ENCODE measurements at regions not wholly inside any gene's neighbourhood (a gene's known extent, or its start where the extent isn't known, plus 50 kb on each side); places are given as distances from the start of the nearest gene placed in this dataset.

DNA sequence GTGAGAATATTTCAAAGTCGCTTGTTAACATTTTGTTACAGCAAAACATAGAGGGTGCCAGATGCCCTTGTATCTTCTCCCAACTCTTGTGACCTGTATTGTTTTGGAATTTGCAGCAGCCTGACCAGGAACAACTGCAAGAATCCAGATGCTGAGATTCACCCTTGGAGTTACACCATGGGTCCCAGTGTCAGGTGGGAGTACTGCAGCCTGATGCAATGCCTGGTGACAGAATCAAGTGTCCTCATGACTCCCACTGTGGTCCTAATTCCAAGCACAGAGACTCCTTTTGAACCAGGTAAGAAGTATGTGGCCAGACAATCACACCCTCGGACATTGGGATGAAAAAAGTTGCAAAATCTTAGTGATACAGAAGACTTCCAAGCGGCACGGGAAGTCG lies 79.6 kb upstream of the MAP3K4 start:
- DNase-seq: no peak

DNA sequence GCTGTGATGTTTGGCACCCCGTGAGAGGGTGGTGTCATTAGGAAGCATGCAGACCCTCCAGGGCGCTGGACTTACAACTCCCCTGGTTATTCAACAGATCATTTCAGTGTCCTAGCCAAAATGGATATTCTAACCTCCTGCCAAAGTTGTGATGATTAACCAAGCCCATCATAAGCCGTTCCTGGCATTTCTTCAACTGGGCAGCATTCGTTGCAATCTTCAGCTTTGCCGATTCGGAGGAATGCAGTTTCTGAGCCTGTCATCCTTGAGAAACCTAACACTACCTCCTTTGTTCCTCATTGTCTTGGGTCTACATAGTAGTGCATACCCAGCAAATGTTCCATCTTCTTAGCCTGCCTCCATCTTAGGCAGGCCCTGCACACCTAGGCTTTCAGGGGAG lies 79.2 kb upstream of the MAP3K4 start:
- no peak for DNase-seq

DNA sequence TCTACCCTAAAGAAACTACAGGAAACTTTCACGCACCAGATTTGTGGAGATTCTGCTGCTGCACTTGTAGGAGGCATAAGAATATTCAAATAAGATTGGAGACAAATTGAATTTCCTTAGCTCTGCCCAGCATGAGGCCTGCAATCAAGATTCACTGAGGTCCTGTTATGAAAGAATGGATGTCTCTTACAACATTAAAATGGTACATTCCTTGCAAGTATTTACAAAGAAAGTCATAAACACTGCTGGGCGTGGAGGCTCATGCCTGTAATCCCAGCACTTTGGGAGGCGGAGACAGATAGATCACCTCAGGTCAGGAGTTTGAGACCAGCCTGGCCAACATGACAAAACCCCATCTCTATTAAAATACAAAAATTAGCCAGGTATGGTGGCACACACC lies 74.0 kb upstream of the MAP3K4 start:
- no peak for DNase-seq

DNA sequence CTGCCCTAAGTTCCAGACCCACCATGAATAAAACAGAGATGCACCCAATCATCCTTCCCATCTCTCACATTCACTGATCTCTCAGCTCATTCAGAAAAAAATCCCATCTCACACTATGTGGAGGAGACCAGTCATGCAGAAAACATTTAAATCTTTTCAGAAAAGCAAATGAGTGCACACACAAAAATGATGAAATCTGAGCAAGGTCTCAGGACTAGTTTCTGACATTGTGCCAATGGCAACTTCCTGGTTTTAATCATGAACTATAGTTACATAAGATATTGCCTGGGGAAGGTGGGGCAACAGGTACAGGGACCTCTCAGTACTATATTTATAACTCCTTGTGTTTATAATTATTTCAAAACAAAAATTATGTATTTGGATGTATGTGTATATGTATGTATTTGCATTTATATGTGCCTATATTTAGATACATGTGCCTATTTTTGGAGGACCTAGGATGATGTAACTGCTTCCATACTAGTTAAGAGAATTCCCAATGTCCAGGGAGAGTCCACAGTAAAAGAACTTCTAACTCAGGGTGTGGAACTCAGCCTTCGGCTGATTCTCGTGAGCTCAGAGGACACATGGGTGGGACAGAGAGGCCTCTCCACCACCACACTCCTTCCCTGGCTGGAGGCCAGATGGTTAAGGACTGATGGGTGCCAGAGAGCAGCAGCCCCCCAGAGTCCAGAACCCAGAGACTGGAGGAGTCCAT lies 71.7 kb upstream of the MAP3K4 start:
- DNase-seq: no peak

DNA sequence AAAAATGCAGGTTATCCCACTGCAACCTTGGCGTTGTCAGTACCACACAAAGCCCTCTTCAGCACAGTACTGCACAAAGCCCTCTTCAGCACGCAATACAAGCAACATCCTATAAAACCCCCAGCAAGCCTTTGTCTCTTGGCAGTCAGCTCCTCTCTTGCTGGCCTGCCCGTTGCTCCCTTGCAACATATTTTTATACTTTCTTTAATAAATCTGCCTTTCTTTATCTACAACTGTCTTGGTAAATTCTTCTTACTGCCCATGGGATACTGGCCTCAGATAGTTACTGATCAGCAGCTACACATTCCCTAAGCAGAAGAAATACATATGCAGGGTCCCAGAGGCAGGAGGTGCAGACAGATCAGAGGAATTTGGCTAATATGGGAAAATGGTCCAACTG lies 70.5 kb upstream of the MAP3K4 start:
- no peak for DNase-seq

DNA sequence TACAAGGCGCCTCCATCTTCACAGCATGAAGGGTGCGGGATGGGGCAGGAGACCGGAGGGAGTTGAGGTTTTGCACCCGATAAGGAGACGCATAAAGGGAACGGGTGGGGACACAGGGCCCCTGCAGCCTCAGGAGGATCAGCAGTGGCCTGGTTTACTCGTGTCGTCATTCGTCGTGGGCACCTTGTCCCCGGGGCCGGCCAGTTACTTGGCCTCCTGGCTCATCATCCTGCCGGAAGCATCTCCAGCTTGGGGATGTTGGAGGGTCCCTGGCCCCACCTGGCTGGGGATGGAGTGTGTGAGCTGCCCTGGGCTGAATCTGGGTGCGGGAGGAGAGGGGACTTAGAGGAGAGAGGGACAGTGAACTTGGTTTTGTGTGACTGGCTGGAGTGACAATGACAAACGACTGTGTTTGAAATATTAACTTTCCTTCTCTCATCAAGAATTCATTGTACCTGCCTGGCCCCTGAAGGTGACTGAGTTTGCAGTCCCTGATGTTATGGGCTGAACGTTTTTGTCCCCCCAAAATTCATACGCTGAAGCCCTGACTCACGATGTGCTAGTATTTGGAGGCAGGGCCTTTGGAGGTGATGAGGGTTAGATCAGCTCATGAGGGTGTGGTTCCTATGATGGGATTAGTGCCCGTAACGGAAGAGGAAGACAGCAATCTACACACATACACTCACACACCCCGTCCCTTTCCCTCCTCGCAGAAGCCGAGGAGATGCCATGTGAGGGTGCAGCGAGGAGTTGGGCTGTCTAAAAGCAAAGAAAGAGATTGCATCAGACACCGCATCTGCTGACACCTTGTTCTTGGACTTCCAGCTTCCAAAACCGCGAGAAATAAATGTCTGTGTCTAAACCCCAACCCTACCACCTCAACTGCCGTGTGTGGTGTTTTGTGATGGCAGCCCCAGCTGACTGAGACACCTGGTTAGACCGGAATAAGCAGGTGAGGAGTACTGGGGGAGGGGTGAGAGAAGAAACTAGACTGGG lies 65.0 kb upstream of the MAP3K4 start:
- DNase-seq: no peak

DNA sequence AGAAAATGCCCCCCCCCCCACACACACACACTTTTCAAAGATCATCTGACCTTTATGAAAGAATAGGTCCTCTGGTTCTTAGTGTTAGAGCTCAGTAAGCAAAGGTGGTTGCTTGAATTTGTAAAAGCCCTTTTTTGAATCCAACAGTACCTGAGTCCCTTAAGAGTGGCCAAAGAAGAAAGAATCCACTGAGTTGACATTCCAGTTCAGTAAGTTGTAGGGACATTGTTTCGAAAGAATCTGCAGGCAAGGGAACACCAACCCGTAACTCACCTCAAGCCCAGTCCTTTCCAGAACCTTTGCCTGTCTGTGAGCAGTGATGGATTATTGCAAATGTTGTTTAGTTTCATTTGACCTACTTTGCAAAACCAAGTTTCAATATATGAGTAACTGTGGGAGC lies 64.2 kb upstream of the MAP3K4 start:
- DNase-seq: no peak

DNA sequence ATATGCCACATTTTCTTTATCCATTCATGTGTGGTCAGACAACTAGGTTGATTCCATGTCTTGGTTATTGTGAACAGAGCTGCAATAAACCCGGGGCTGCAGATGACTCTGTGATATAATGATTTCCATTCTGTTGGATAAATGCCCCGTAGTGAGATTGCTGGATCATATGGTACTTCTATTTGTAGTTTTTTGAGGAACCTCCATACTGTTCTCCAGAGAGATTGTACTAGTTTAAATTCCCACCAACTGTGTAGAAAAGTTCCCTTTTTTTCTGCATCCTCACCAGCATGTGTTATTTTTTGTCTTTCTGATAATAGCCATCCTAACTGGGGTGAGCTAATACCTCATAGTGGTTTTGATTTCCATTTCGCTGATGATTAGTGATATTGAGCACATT lies 62.2 kb upstream of the MAP3K4 start:
- DNase-seq: no peak

DNA sequence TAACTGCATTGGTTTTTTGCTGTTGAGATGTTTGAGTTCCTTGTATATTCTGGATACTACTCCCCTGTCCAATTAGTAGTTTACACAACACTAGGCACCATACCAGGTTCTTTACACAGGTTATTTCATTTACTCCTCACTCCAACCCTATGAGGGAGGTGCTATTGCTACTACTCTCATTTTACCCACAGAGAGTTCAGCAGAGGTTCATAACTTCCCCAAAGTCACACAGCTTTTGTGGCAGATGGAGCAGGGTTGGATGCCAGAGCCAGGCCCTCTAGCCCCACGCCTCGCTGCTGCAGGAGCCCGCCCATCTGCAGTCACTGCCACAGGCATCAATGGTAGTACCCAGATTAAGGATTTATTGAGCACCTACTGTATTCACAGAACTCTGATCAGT lies 61.7 kb upstream of the MAP3K4 start:
- no peak for DNase-seq

DNA sequence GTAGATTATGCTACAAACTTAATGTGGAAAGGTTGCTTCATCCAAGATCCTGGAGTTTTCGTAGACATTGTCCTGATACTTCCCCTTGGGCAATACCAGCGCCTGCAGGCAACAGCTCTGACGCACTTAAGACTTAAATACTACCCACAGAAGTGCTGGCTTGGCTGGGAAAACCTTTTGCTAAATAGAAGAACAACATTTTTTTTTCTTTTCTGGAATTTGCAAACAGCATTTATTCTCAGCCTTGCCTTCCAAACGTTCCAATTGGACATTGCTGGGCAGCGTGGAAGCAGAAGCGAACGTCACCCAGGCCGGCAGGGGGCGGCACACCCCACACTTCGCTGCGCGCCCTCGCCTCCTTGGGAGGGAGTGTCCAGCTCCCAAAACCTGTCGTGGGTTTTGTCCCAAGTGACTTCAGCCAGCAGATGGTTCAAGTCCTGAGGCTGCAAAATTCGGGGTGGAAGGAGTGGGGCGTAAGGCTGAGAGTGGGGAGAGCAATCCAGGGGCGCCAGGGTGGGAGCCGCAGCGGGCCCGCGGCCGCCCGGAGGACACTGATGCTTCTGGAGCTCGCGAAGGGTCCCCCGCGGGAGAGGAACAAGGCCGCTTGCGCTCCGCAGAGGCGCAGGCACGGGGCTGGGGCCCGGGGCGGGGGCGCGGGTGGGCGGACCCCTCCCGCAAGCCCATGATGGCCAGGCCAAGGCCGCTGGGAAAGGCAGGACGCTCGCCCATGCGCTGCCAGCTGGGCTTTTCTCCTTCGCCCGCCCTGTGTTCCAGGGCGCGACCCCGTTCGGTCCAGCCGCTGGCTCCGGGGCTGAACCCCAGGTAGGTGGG lies 60.8 kb upstream of the MAP3K4 start:
- DNase-seq: peak; percentile 25

DNA sequence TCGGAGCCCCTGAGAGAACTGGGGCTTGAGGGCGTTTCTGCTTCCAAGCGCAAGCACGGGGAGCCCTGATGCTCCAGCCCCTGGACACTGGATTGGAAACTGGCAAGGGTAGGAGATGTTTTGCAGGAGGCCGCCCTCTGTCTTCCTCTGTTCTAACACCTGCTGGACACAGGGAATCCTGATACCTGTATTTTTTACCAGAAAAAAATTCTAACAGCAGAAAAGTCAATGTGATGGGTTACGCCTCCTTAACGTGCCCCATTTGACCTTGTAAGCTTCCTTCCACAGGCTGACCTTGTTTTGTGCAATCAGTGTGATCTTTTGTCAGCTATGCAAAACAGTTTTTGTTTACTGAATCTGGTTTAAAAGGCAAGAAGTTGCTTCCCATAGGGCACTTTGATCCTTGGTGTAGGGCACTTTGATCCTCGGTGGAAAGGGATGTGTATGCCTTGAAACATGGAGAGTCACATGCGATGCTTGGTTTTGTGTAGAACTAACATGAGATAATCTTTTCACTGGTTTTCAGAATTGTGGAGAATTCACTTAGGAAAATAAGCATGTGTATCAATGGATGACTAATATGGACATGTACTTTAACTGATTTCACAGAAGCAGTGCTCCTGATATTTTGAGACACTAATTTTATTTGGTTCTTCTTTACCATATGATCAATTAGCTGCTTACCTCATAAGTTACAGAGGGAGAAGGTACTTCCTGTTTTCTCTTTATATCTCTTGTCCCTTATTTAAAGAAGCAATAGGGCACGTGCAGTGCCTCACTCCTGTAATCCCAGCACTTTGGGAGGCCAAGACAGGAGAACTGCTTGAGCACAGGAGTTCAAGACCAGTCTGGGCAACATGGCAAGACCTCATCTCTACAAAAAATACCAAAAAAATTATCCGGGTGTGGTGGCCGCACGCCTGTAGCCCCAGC lies 59.9 kb upstream of the MAP3K4 start:
- no peak for DNase-seq

DNA sequence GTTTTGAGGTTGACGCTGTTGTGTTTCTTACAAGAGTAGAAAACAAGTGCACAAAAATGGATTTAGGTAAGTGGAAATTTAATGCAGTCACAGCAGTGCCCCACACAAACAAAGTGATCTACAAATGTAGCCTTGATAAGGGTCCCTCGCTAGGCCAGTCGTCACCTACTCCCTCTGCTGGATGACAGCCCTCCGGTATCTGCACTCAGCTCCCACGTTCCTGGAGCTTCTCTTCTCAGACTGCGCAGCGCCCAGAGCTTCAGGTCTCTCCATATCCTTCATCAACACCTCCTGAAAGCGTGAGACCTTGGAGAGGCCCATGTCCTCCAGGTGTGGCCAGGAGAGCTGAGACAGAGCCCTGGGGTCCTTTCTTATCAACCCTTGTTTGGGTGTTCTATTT lies 58.3 kb upstream of the MAP3K4 start:
- DNase-seq: no peak

DNA sequence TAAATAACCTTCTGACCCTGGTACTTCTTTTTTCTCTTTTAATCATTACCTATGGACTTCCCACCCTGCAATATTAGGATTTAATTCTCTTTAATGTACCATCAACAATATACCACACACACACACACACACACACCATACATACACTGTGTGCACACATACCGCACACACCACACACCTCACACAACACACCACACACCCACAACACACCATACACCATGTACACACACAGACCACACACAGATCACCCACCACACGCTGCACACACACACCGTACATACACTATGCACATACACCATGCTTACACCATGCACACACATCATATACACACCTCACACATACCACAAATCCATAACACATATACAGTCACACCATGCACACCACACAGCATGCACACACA lies 57.4 kb upstream of the MAP3K4 start:
- DNase-seq: no peak

DNA sequence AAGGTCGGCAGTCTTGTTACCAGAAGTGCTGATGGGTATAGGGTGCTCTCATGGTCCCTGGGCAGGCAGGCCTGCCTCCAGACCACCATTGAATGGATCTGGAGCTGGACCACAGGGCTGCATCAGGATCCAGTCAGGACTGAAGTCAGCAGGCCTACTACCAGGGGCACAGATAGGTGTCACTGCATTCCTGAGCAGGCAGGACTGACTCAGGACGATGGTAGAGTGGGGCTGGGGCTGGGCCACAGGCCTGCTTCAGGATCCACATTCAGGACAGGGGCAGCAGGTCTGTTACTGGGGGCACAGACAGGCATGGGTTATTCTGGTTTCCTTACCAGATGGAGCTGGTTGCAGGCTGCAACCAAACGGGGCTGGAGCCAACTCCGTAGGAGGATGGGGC lies 51.4 kb upstream of the MAP3K4 start:
- no peak for DNase-seq
